ENCODE measurements at regions not wholly inside any gene's neighbourhood (a gene's known extent, or its start where the extent isn't known, plus 50 kb on each side); places are given as distances from the start of the nearest gene placed in this dataset.

DNA sequence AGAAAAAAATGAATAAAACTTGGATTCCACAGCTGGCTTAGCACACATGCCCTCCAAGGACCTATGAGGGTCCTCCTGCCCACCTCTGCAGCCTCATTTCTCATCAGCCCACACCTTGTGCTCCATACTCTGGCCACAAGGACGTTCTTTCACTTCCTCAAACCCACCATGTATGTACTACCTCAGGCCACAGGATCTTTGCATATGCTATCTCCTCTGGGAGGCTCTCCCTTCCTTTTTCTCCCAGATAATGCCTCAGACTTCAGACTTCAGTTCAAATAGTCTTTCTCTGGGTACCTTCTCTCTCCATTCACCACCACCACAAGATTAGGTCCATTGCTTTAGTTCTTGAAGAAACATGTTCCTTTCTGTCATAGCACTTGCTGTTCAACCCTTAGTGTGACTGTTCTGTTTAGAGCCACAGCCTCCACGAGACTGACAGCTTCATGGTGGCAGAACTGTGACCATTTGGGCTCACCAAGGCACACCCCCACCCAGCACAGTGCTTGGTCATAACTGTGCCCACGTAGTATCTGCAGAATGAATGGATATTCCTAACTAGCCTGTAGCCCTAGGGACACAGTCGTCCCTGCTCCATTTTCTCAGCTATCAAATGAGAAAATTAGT is 146.7 kb upstream of the LRFN2 start:
- intact Hi-C loops (cut with DNase I; ENCODE audit: low total_unique reads) = no loop called here
- DNase-seq (no peak), ATAC-seq (no peak)
- in situ Hi-C loops (cut with MboI; ENCODE audit: low sequenced_read_pairs in 4 of 4) = no loop called here
- Histone ChIP-seq H3K27ac (no peak overlapping the region), H3K4me3 (no peak overlapping the region), H3K9me3 (no peaks in the 10 kb centered on the region), H3K27me3 (no peaks in the 10 kb centered on the region), H3K36me3 (no peaks in the 10 kb centered on the region), H3K4me1 (no peaks in the 10 kb centered on the region)
- TF ChIP-seq, protein P1, sequence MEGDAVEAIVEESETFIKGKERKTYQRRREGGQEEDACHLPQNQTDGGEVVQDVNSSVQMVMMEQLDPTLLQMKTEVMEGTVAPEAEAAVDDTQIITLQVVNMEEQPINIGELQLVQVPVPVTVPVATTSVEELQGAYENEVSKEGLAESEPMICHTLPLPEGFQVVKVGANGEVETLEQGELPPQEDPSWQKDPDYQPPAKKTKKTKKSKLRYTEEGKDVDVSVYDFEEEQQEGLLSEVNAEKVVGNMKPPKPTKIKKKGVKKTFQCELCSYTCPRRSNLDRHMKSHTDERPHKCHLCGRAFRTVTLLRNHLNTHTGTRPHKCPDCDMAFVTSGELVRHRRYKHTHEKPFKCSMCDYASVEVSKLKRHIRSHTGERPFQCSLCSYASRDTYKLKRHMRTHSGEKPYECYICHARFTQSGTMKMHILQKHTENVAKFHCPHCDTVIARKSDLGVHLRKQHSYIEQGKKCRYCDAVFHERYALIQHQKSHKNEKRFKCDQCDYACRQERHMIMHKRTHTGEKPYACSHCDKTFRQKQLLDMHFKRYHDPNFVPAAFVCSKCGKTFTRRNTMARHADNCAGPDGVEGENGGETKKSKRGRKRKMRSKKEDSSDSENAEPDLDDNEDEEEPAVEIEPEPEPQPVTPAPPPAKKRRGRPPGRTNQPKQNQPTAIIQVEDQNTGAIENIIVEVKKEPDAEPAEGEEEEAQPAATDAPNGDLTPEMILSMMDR (IDR thresholded peaks at IDR 0.05 in 4 of 5, conservative IDR thresholded peaks at IDR 0.05 in 1 of 5) = no peak
- no peak for TF ChIP-seq POLR2A (IDR thresholded peaks at IDR 0.05)

DNA sequence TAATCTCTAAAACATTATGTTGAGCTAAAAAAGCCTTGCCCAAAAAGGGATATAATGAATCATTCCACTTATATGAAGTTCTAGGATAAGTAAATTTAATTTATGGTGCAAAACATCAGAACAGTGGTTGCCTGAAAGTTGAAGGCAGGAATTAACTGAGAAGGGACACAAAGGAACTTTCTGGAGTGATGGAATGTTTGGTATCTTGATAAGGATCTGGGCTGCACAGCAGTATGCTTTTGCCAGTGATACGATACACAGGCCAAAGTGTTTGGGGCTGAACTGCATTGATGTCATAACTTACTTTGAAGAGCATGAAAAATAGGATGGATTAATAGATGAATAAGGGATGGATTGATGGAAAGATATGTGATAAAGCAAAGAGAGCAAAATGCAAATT is 146.1 kb upstream of the LRFN2 start:
- in situ Hi-C loops (cut with MboI; ENCODE audit: low sequenced_read_pairs in 4 of 4) = no loop called here
- DNase-seq (no peak), ATAC-seq (no peak)
- intact Hi-C loops (cut with DNase I; ENCODE audit: low total_unique reads) = no loop called here
- no peaks in the 10 kb centered on the region for H3K4me1 ChIP-seq
- no peaks in the 10 kb centered on the region for H3K9me3 ChIP-seq
- no peak overlapping the region for H3K4me3 ChIP-seq
- no peaks in the 10 kb centered on the region for H3K36me3 ChIP-seq
- no peaks in the 10 kb centered on the region for H3K27me3 ChIP-seq
- TF ChIP-seq, protein P1 (IDR thresholded peaks at IDR 0.05 in 4 of 5, conservative IDR thresholded peaks at IDR 0.05 in 1 of 5) = no peak
- no peak for TF ChIP-seq POLR2A (IDR thresholded peaks at IDR 0.05)
- H3K27ac ChIP-seq = no peak overlapping the region

DNA sequence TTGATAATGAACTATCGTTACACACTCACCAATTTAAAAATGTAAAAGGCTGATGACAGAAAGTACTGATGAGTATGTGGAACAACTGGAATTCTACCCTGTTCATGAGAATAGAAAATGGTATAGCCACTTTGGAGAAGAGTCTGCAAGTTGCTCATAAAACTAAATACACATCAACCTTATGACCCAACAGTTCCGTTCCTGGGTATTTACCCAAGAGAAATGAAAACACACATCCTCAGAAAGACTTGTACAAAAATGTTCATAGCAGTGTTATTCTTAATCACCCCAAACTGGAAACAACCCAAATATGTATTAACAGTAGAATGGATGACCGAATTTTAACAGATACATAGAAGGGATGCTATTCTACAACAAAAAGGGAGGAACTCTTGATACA is 145.7 kb upstream of the LRFN2 start:
- H3K4me3 ChIP-seq = no peak overlapping the region
- H3K4me1 ChIP-seq = no peaks in the 10 kb centered on the region
- no peak for ATAC-seq
- no peak for DNase-seq
- intact Hi-C loops (cut with DNase I; ENCODE audit: low total_unique reads) (no loop called here), in situ Hi-C loops (cut with MboI; ENCODE audit: low sequenced_read_pairs in 4 of 4) (no loop called here)
- TF ChIP-seq POLR2A (IDR thresholded peaks at IDR 0.05) = no peak
- TF ChIP-seq, protein P1 (IDR thresholded peaks at IDR 0.05 in 4 of 5, conservative IDR thresholded peaks at IDR 0.05 in 1 of 5) = no peak
- no peaks in the 10 kb centered on the region for H3K27me3 ChIP-seq
- no peaks in the 10 kb centered on the region for H3K36me3 ChIP-seq
- no peaks in the 10 kb centered on the region for H3K9me3 ChIP-seq
- no peak overlapping the region for H3K27ac ChIP-seq

DNA sequence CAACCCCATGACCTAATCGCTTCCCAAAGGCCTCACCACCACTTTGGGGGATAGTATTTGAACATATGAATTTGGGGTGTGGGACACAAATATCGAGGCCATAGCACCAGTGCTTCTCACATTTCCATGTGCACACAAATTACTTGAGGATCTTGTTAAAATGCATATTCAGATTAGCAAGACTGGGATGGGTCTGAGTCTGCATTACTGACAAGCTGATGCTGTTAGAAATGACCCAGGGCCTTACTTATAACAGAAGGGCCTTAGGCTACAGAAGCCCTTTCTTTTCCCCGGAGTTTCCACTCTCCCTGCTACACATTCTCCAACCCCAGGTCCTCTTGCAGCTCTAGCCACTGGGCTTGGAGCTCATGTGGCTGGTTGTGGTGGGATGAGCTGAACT is 141.5 kb upstream of the LRFN2 start:
- ATAC-seq (no peak), DNase-seq (no peak)

More for the DNA sequence above, 141.5 kb upstream of the LRFN2 start:
- Histone ChIP-seq H3K36me3 (no peaks in the 10 kb centered on the region), H3K4me3 (no peak overlapping the region), H3K27me3 (no peaks in the 10 kb centered on the region), H3K4me1 (no peaks in the 10 kb centered on the region), H3K9me3 (no peaks in the 10 kb centered on the region), H3K27ac (no peak overlapping the region)
- in situ Hi-C loops (cut with MboI; ENCODE audit: low sequenced_read_pairs in 4 of 4) (no loop called here), intact Hi-C loops (cut with DNase I; ENCODE audit: low total_unique reads) (no loop called here)
- TF ChIP-seq POLR2A (IDR thresholded peaks at IDR 0.05) = no peak
- TF ChIP-seq, protein P1 (IDR thresholded peaks at IDR 0.05 in 4 of 5, conservative IDR thresholded peaks at IDR 0.05 in 1 of 5) = no peak
